HepG2 (cell line): ENCODE measurements at regions not wholly inside any gene's neighbourhood (a gene's known extent, or its start where the extent isn't known, plus 50 kb on each side); places are given as distances from the start of the nearest gene placed in this dataset.

Source experiments
- ATAC-seq: fragments of 200-7000 bp; cut with Tn5 transposase; 3 replicates; pipeline ENCODE4 v1.9.1; 2020; ENCODE audit warnings: mild to moderate bottlenecking, moderate library complexity
- BruUV-seq: library from RNA; stranded (reverse); fragments of 400-500 nt; replicated peaks from 2 replicates; lab custom pipeline; 2021; lab: Mats Ljungman, UMichigan
- CTCF ChIA-PET: fragments of 300-600 bp; formaldehyde crosslinking; extraction: SDS; loops from one replicate; lab custom pipeline; 2021; ENCODE audit warnings: low total read pairs, inconsistent platforms, low intra/inter-chr PET ratio; lab: Yijun Ruan, JAX
- POLR2A ChIA-PET: fragments of 350-600 bp; sonication (Branson Sonifier 250); formaldehyde crosslinking; loops from one replicate; lab custom pipeline; 2020; ENCODE audit warnings: antibody characterized with exemption, inconsistent platforms; lab: Yijun Ruan, JAX
- DNase-seq: peaks from one replicate; pipeline ENCODE4 v3.0.0-alpha.2; 2015; ENCODE audit warnings: low spot score
- FAIRE-seq: peaks from 3 replicates; lab custom pipeline; 2011; peaks lifted over from hg19 to GRCh38; lab: Jason Lieb, UNC
- H2AFZ ChIP-seq: one replicate; pipeline ENCODE4 v1.6.1; 2011; ENCODE audit warnings: low read length, inconsistent platforms
- H3K27ac ChIP-seq: fragments of 300-600 bp; 3 replicates; pipeline ENCODE4 v1.8.0; 2011; ENCODE audit warnings: mixed run types, mild to moderate bottlenecking, mixed read lengths, low read length, inconsistent platforms; ENCODE audit not compliant: insufficient read depth; ENCODE audit errors: extremely low read length
- H3K27me3 ChIP-seq, 2 experiments: fragments of 200-600 bp in 1 of 2; 2 replicates in 1 of 2; 3 replicates in 1 of 2; pipeline versions ENCODE4 v1.6.0 to v1.8.0; 2011; ENCODE audit warnings: low read length in 2 of 2, mild to moderate bottlenecking in 2 of 2, moderate library complexity in 2 of 2, inconsistent platforms in 1 of 2; ENCODE audit not compliant: insufficient read depth in 2 of 2, control insufficient read depth in 1 of 2
- H3K36me3 ChIP-seq, 2 experiments: fragments of 200-600 bp in 1 of 2; replicated peaks in 1 of 2; 2 replicates in 1 of 2; 3 replicates in 1 of 2; pipeline versions ENCODE4 v1.5.1 to v1.8.0; 2011; ENCODE audit warnings: low read length in 2 of 2, inconsistent platforms in 1 of 2; ENCODE audit not compliant: insufficient read depth in 2 of 2, control insufficient read depth in 1 of 2
- H3K4me1 ChIP-seq: 2 replicates; pipeline ENCODE4 v1.5.1; 2012; ENCODE audit warnings: low read length, inconsistent platforms; ENCODE audit not compliant: insufficient read depth
- H3K4me2 ChIP-seq: 2 replicates; pipeline ENCODE4 v1.6.0; 2011; ENCODE audit warnings: low read depth, low read length, inconsistent platforms
- H3K4me3 ChIP-seq, 3 experiments: fragments of 200-600 bp in 1 of 3; sonication (generic), shearing (Covaris generic) in 1 of 3; replicated peaks in 1 of 3; 2 replicates each; pipeline ENCODE4 v1.5.1; 2011 to 2016; ENCODE audit warnings: low read length in 3 of 3, inconsistent platforms in 2 of 3, low read depth in 2 of 3, mild to moderate bottlenecking in 2 of 3, control low read depth in 1 of 3, mixed read lengths in 1 of 3; ENCODE audit not compliant: insufficient read depth in 1 of 3
- H3K79me2 ChIP-seq: one replicate; pipeline ENCODE4 v1.6.1; 2011; ENCODE audit warnings: low read length, inconsistent platforms; ENCODE audit not compliant: insufficient read depth
- H3K9ac ChIP-seq: 2 replicates; pipeline ENCODE4 v1.6.0; 2011; ENCODE audit warnings: mild to moderate bottlenecking, low read depth, low read length, inconsistent platforms; ENCODE audit not compliant: insufficient read depth
- H3K9me3 ChIP-seq: 2 replicates; pipeline ENCODE4 v1.5.1; 2012; ENCODE audit warnings: mild to moderate bottlenecking, low read length
- H4K20me1 ChIP-seq: 2 replicates; pipeline ENCODE4 v1.6.0; 2011; ENCODE audit warnings: inconsistent platforms, mild to moderate bottlenecking, low read length, moderate library complexity; ENCODE audit not compliant: insufficient read depth
- AKAP8 ChIP-seq: sonication (generic); formaldehyde crosslinking; IDR thresholded peaks from 2 replicates; pipeline ENCODE4 v1.5.1; 2020; ENCODE audit warnings: mild to moderate bottlenecking, missing genetic modification reagents
- ESRRA ChIP-seq: sonication (generic); formaldehyde crosslinking; IDR thresholded peaks from 2 replicates; pipeline ENCODE4 v1.5.1; 2020; ENCODE audit warnings: mild to moderate bottlenecking, low read depth, missing genetic modification reagents
- FLYWCH1 ChIP-seq: sonication (generic); formaldehyde crosslinking; IDR thresholded peaks from 2 replicates; pipeline ENCODE4 v1.8.1; 2023; ENCODE audit warnings: mild to moderate bottlenecking, missing genetic modification reagents
- SKI ChIP-seq: fragments of 450-650 bp; IDR thresholded peaks from one replicate; pipeline ENCODE4 v1.6.1; 2018; ENCODE audit warnings: mild to moderate bottlenecking; ENCODE audit not compliant: partially characterized antibody
- SMARCE1 ChIP-seq: fragments of 450-650 bp; IDR thresholded peaks from 2 replicates; pipeline ENCODE4 v1.6.1; 2017; ENCODE audit warnings: borderline replicate concordance
- ZBTB20 ChIP-seq: sonication (generic); formaldehyde crosslinking; IDR thresholded peaks from 2 replicates; pipeline ENCODE4 v1.8.1; 2023; ENCODE audit warnings: missing genetic modification reagents, low read depth, mild to moderate bottlenecking, borderline replicate concordance
- ZFAT ChIP-seq: sonication (generic); formaldehyde crosslinking; conservative IDR thresholded peaks from 2 replicates; pipeline ENCODE4 v1.8.1; 2023; ENCODE audit warnings: missing genetic modification reagents, inconsistent platforms
- ZNF33A ChIP-seq: sonication (generic); formaldehyde crosslinking; IDR thresholded peaks from 2 replicates; pipeline ENCODE4 v1.5.1; 2020; ENCODE audit warnings: missing genetic modification reagents, mild to moderate bottlenecking, moderate library complexity, borderline replicate concordance
- ZNF616 ChIP-seq: sonication (generic); formaldehyde crosslinking; IDR thresholded peaks from 2 replicates; pipeline ENCODE4 v1.5.0; 2020; ENCODE audit warnings: low read depth, mild to moderate bottlenecking, missing genetic modification reagents
- ZNF687 ChIP-seq: sonication (generic); formaldehyde crosslinking; IDR thresholded peaks from 2 replicates; pipeline ENCODE4 v1.5.1; 2020; ENCODE audit warnings: mild to moderate bottlenecking, missing genetic modification reagents, moderate library complexity
- ZNF691 ChIP-seq: sonication (generic); formaldehyde crosslinking; IDR thresholded peaks from 2 replicates; pipeline ENCODE4 v1.4.0; 2020; ENCODE audit warnings: missing genetic modification reagents, low read depth, mild to moderate bottlenecking, borderline replicate concordance
- ZNF713 ChIP-seq: sonication (generic); formaldehyde crosslinking; IDR thresholded peaks from 2 replicates; pipeline ENCODE4 v1.4.0; 2020; ENCODE audit warnings: mild to moderate bottlenecking, missing genetic modification reagents
- ZNF816 ChIP-seq: sonication (generic); formaldehyde crosslinking; IDR thresholded peaks from 2 replicates; pipeline ENCODE4 v1.8.0; 2022; ENCODE audit warnings: missing genetic modification reagents, mild to moderate bottlenecking, borderline replicate concordance
- WGBS: methylation state at CpG from one replicate; pipeline ENCODE4 v1.1.6; 2017; ENCODE audit warnings: low lambda C conversion rate; 5-methylcytosine and 5-hydroxymethylcytosine counted together
- in situ Hi-C: cut with HindIII; loops from 2 replicates; pipeline ENCODE4 v1.10.0; 2017; ENCODE audit warnings: low pct_unique_long_range_greater_than_20kb; ENCODE audit not compliant: extremely low pct_ligation_motif_present
- intact Hi-C: fragments of 100-400 bp; cut with micrococcal nuclease; formaldehyde crosslinking; loops from one replicate; pipeline ENCODE4 v1.10.0; 2022; ENCODE audit not compliant: unreplicated experiment
- TF ChIP-seq, protein P1 (sequence below): sonication (generic); formaldehyde crosslinking; IDR thresholded peaks from 2 replicates; pipeline ENCODE4 v1.8.0; 2022; ENCODE audit warnings: mild to moderate bottlenecking, missing genetic modification reagents
- TF ChIP-seq, protein P2 (sequence below): sonication (generic); formaldehyde crosslinking; IDR thresholded peaks from 2 replicates; pipeline ENCODE4 v1.9.0; 2021; ENCODE audit warnings: missing genetic modification reagents, mild to moderate bottlenecking, borderline replicate concordance

- FAIRE-seq (no peak), DNase-seq (no peak), ATAC-seq (no peak)
- no peaks in the 10 kb centered on the region for H3K9me3 ChIP-seq
- H3K9ac ChIP-seq, result no peak overlapping the region
- WGBS, result 21% methylated on average over 4 of the region's 4 CpGs
- ChIA-PET POLR2A (no interaction called here), CTCF (no interaction called here)
- in situ Hi-C loops (no loop called here), intact Hi-C loops (no loop called here)
- H3K4me1 ChIP-seq, result peaks cover 11% of the 10 kb centered on the region; the same call in 1 of the 2 replicates
- H3K4me3 ChIP-seq, result no peak overlapping the region
- TF ChIP-seq ESRRA (CRISPR knock-in tag) (no peak), ZNF687 (CRISPR knock-in tag) (no peak), AKAP8 (CRISPR knock-in tag) (no peak), ZBTB20 (CRISPR knock-in tag) (no peak), ZNF691 (no peak), ZNF616 (CRISPR knock-in tag) (no peak), SMARCE1 (no peak), FLYWCH1 (no peak), SKI (no peak), ZNF713 (CRISPR knock-in tag) (no peak), ZFAT (no peak), ZNF816 (CRISPR knock-in tag) (no peak), ZNF33A (CRISPR knock-in tag) (no peak)
- TF ChIP-seq, protein P1, sequence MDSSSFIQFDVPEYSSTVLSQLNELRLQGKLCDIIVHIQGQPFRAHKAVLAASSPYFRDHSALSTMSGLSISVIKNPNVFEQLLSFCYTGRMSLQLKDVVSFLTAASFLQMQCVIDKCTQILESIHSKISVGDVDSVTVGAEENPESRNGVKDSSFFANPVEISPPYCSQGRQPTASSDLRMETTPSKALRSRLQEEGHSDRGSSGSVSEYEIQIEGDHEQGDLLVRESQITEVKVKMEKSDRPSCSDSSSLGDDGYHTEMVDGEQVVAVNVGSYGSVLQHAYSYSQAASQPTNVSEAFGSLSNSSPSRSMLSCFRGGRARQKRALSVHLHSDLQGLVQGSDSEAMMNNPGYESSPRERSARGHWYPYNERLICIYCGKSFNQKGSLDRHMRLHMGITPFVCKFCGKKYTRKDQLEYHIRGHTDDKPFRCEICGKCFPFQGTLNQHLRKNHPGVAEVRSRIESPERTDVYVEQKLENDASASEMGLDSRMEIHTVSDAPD (CRISPR knock-in tag), result no peak
- TF ChIP-seq, protein P2, sequence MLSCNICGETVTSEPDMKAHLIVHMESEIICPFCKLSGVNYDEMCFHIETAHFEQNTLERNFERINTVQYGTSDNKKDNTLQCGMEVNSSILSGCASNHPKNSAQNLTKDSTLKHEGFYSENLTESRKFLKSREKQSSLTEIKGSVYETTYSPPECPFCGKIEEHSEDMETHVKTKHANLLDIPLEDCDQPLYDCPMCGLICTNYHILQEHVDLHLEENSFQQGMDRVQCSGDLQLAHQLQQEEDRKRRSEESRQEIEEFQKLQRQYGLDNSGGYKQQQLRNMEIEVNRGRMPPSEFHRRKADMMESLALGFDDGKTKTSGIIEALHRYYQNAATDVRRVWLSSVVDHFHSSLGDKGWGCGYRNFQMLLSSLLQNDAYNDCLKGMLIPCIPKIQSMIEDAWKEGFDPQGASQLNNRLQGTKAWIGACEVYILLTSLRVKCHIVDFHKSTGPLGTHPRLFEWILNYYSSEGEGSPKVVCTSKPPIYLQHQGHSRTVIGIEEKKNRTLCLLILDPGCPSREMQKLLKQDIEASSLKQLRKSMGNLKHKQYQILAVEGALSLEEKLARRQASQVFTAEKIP, result no peak
- no TSS peak for BruUV-seq
- H2AFZ ChIP-seq, result no peak overlapping the region
- no peaks in the 10 kb centered on the region for H4K20me1 ChIP-seq
- H3K27me3 ChIP-seq, result peaks cover 0 to 18% of the 10 kb centered on the region in 2 experiments; a peak in 2 of 5 replicates
- no peak overlapping the region for H3K4me2 ChIP-seq
- no peaks in the 10 kb centered on the region for H3K79me2 ChIP-seq
- H3K27ac ChIP-seq, result no peak overlapping the region
- no peaks in the 10 kb centered on the region for H3K36me3 ChIP-seq
Measured at GRCh38 chr10:43855667-43856210, 207.1 kb upstream of the ZNF32 start.
